ENCODE measurements at regions not wholly inside any gene's neighbourhood (a gene's known extent, or its start where the extent isn't known, plus 50 kb on each side); places are given as distances from the start of the nearest gene placed in this dataset.
"Not testable (repeated sequence)": the region's sequence is repeated elsewhere in the genome, so short reads cannot be mapped to it uniquely, and the experiment has no call there.

- DNase-seq, result no peak
These were observed 749.5 kb upstream of the SLC39A10 start for GRCh38 chr2:194907569-194907968.

GRCh38 chr2:194896871-194897270, 760.2 kb upstream of the SLC39A10 start:
- no peak for DNase-seq

GRCh38 chr2:194883711-194884110, 773.3 kb upstream of the SLC39A10 start:
- no peak for DNase-seq

- DNase-seq, result no peak
These were observed 786.0 kb upstream of the SLC39A10 start for GRCh38 chr2:194870974-194871535.

- DNase-seq, result no peak
These were observed 789.7 kb upstream of the SLC39A10 start for GRCh38 chr2:194867328-194867727.

- DNase-seq, result no peak
These were observed 802.1 kb upstream of the SLC39A10 start for GRCh38 chr2:194854941-194855340.

- DNase-seq, result no peak
These were observed 814.2 kb upstream of the SLC39A10 start for GRCh38 chr2:194842871-194843270.

- not testable (repeated sequence) for DNase-seq
These were observed 822.7 kb upstream of the SLC39A10 start for GRCh38 chr2:194834371-194834770.

GRCh38 chr2:194826241-194826640, 830.8 kb upstream of the SLC39A10 start:
- no peak for DNase-seq

- DNase-seq, result no peak
These were observed 832.6 kb upstream of the SLC39A10 start for GRCh38 chr2:194824450-194824849.

- no peak for DNase-seq
These were observed 834.4 kb upstream of the SLC39A10 start for GRCh38 chr2:194822657-194823056.

GRCh38 chr2:194822097-194822496, 834.9 kb upstream of the SLC39A10 start:
- no peak for DNase-seq

GRCh38 chr2:194819367-194819766, 837.7 kb upstream of the SLC39A10 start:
- DNase-seq, result no peak

- DNase-seq, result no peak
These were observed 841.6 kb upstream of the SLC39A10 start for GRCh38 chr2:194815475-194815874.

- no peak for DNase-seq
These were observed 854.4 kb upstream of the SLC39A10 start for GRCh38 chr2:194802589-194802988.

- not testable (repeated sequence) for DNase-seq
These were observed 870.0 kb upstream of the SLC39A10 start for GRCh38 chr2:194787071-194787470.

- DNase-seq, result not testable (repeated sequence)
These were observed 885.6 kb upstream of the SLC39A10 start for GRCh38 chr2:194771394-194771793.

GRCh38 chr2:194769030-194769429, 888.0 kb upstream of the SLC39A10 start:
- DNase-seq, result no peak

- peak; percentile 17 for DNase-seq
These were observed 891.3 kb upstream of the SLC39A10 start for GRCh38 chr2:194765723-194766122.

GRCh38 chr2:194750926-194751325, 906.1 kb upstream of the SLC39A10 start:
- no peak for DNase-seq

GRCh38 chr2:194745557-194746146, 911.4 kb upstream of the SLC39A10 start:
- DNase-seq, result no peak

- no peak for DNase-seq
These were observed 914.3 kb upstream of the SLC39A10 start for GRCh38 chr2:194742706-194743105.

- no peak for DNase-seq
These were observed 917.8 kb upstream of the SLC39A10 start for GRCh38 chr2:194739217-194739616.

- DNase-seq, result no peak
These were observed 921.0 kb upstream of the SLC39A10 start for GRCh38 chr2:194735837-194736542.
